C4-2B (cell line): ENCODE measurements at regions not wholly inside any gene's neighbourhood (a gene's known extent, or its start where the extent isn't known, plus 50 kb on each side); places are given as distances from the start of the nearest gene placed in this dataset.

Experiments used
- H3K27ac ChIP-seq: fragments of 450-650 bp; 2 replicates; pipeline ENCODE4 v1.5.1; 2017
- ZFX ChIP-seq: fragments of 450-650 bp; IDR thresholded peaks from 2 replicates; pipeline ENCODE4 v1.6.1; 2017
- TF ChIP-seq, protein P1 (sequence below): fragments of 450-650 bp; conservative IDR thresholded peaks from 2 replicates; pipeline ENCODE4 v1.5.1; 2017; ENCODE audit warnings: mild to moderate bottlenecking

GRCh38 chr17:59485946-59486345 lies 79.5 kb upstream of the DHX40 start:
- H3K27ac ChIP-seq, result no peak overlapping the region
- no peak for TF ChIP-seq ZFX
- TF ChIP-seq, protein P1, sequence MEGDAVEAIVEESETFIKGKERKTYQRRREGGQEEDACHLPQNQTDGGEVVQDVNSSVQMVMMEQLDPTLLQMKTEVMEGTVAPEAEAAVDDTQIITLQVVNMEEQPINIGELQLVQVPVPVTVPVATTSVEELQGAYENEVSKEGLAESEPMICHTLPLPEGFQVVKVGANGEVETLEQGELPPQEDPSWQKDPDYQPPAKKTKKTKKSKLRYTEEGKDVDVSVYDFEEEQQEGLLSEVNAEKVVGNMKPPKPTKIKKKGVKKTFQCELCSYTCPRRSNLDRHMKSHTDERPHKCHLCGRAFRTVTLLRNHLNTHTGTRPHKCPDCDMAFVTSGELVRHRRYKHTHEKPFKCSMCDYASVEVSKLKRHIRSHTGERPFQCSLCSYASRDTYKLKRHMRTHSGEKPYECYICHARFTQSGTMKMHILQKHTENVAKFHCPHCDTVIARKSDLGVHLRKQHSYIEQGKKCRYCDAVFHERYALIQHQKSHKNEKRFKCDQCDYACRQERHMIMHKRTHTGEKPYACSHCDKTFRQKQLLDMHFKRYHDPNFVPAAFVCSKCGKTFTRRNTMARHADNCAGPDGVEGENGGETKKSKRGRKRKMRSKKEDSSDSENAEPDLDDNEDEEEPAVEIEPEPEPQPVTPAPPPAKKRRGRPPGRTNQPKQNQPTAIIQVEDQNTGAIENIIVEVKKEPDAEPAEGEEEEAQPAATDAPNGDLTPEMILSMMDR, result no peak

GRCh38 chr17:59487161-59487873 lies 78.1 kb upstream of the DHX40 start:
- no peak for TF ChIP-seq ZFX
- TF ChIP-seq, protein P1, result no peak
- no peak overlapping the region for H3K27ac ChIP-seq

GRCh38 chr17:59488805-59489204 lies 76.6 kb upstream of the DHX40 start:
- TF ChIP-seq, protein P1, result no peak
- no peak for TF ChIP-seq ZFX
- H3K27ac ChIP-seq, result no peak overlapping the region

DNA sequence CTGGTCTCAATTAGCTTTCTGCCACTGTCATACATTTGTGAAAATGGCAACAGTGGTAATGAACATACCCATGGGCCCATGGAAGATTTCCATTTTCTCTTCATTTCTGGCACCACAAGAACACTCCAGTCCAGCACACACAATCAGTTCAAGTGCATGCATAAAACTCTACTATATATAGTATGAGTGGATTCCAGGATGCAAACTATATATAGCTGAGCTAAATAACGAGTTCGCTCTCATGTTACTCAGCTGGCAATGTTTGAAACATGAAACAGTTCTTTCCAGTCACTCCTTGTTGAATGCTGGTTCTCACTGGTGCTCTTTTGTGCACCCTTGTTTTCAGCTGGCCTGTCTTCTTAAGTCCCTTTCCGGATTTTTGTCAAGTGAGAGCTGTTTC lies 75.2 kb upstream of the DHX40 start:
- H3K27ac ChIP-seq, result no peak overlapping the region
- no peak for TF ChIP-seq ZFX
- TF ChIP-seq, protein P1, result no peak

- TF ChIP-seq, protein P1, result no peak
- no peak for TF ChIP-seq ZFX
- H3K27ac ChIP-seq, result no peak overlapping the region
These were observed 73.9 kb upstream of the DHX40 start for GRCh38 chr17:59491353-59492090.

DNA sequence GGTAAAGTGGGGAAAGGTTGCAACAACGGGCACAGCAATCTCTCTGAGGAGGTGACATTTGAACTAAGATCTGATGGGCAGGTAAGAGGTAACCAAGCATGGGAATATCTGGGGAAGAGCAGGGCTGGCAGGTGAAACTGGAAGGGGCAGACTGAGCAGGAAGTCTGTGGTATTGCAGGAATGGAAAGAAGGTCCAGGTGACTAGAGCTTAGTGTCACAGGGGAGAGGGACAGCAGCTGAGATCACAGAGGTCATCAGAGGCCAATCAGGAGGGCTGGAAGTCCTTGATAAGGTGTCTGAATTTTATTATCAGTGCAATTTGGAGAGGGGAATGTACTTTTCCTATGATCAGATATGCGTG lies 73.3 kb upstream of the DHX40 start:
- H3K27ac ChIP-seq, result no peak overlapping the region
- no peak for TF ChIP-seq ZFX
- TF ChIP-seq, protein P1, result no peak; the same call in 1 of the 2 replicates

GRCh38 chr17:59493867-59494266 lies 71.5 kb upstream of the DHX40 start:
- TF ChIP-seq ZFX, result no peak
- TF ChIP-seq, protein P1, result no peak

More at GRCh38 chr17:59493867-59494266, 71.5 kb upstream of the DHX40 start:
- no peak overlapping the region for H3K27ac ChIP-seq
